WTC11 (cell line): ENCODE measurements at regions not wholly inside any gene's neighbourhood (a gene's known extent, or its start where the extent isn't known, plus 50 kb on each side); places are given as distances from the start of the nearest gene placed in this dataset.

Experiments used
- CTCF ChIP-seq: fragments of 200-600 bp; IDR thresholded peaks from 2 replicates; pipeline ENCODE4 v1.8.0; 2022; ENCODE audit warnings: antibody characterized with exemption
- E2F1 ChIP-seq: sonication (generic); formaldehyde crosslinking; IDR thresholded peaks from 2 replicates; pipeline ENCODE4 v1.8.0; 2022; ENCODE audit warnings: mild to moderate bottlenecking, missing genetic modification reagents
- E2F5 ChIP-seq: sonication (generic); formaldehyde crosslinking; IDR thresholded peaks from 2 replicates; pipeline ENCODE4 v1.8.1; 2022; ENCODE audit warnings: mild to moderate bottlenecking, moderate library complexity, missing genetic modification reagents
- FOXP4 ChIP-seq: sonication (generic); formaldehyde crosslinking; IDR thresholded peaks from 2 replicates; pipeline ENCODE4 v1.8.0; 2022; ENCODE audit warnings: mild to moderate bottlenecking, missing genetic modification reagents
- NFE2L1 ChIP-seq: sonication (generic); formaldehyde crosslinking; IDR thresholded peaks from 2 replicates; pipeline ENCODE4 v1.8.1; 2023; ENCODE audit warnings: missing genetic modification reagents
- NR3C1 ChIP-seq: sonication (generic); formaldehyde crosslinking; conservative IDR thresholded peaks from 2 replicates; pipeline ENCODE4 v1.8.1; 2023; ENCODE audit warnings: low read depth, mild to moderate bottlenecking, missing genetic modification reagents
- RELA ChIP-seq: sonication (generic); formaldehyde crosslinking; IDR thresholded peaks from 2 replicates; pipeline ENCODE4 v1.8.1; 2022; ENCODE audit warnings: missing genetic modification reagents, mild to moderate bottlenecking, borderline replicate concordance
- SP1 ChIP-seq: sonication (generic); formaldehyde crosslinking; conservative IDR thresholded peaks from 2 replicates; pipeline ENCODE4 v1.8.1; 2022; ENCODE audit warnings: missing genetic modification reagents
- STAT6 ChIP-seq: sonication (generic); formaldehyde crosslinking; conservative IDR thresholded peaks from 2 replicates; pipeline ENCODE4 v1.8.1; 2023; ENCODE audit warnings: mild to moderate bottlenecking, low read depth, missing genetic modification reagents, moderate library complexity
- TCF7 ChIP-seq: sonication (generic); formaldehyde crosslinking; IDR thresholded peaks from 2 replicates; pipeline ENCODE4 v1.8.0; 2022; ENCODE audit warnings: mild to moderate bottlenecking, low read depth, missing genetic modification reagents, moderate library complexity
- USF2 ChIP-seq: sonication (generic); formaldehyde crosslinking; IDR thresholded peaks from 2 replicates; pipeline ENCODE4 v1.8.1; 2023; ENCODE audit warnings: mild to moderate bottlenecking, missing genetic modification reagents, moderate library complexity
- ZBTB43 ChIP-seq: sonication (generic); formaldehyde crosslinking; IDR thresholded peaks from 2 replicates; pipeline ENCODE4 v1.8.1; 2023; ENCODE audit warnings: mild to moderate bottlenecking, missing genetic modification reagents
- ZNF138 ChIP-seq: sonication (generic); formaldehyde crosslinking; conservative IDR thresholded peaks from 2 replicates; pipeline ENCODE4 v1.8.1; 2022; ENCODE audit warnings: mild to moderate bottlenecking, moderate library complexity, missing genetic modification reagents
- ZSCAN18 ChIP-seq: fragments of 250-450 bp; sonication (Bioruptor Pico); IDR thresholded peaks from 2 replicates; pipeline ENCODE4 v2.1.2; 2022; ENCODE audit warnings: mild to moderate bottlenecking, moderate library complexity

GRCh38 chr1:101428562-101428961, 191.7 kb downstream of the S1PR1 start:
- TF ChIP-seq CTCF, result no peak
- TF ChIP-seq STAT6 (CRISPR knock-in tag), result no peak
- TF ChIP-seq FOXP4 (CRISPR knock-in tag), result no peak
- no peak for TF ChIP-seq E2F1 (CRISPR knock-in tag)
- TF ChIP-seq SP1 (CRISPR knock-in tag), result no peak
- no peak for TF ChIP-seq E2F5 (CRISPR knock-in tag)
- no peak for TF ChIP-seq USF2 (CRISPR knock-in tag)
- no peak for TF ChIP-seq NR3C1 (CRISPR knock-in tag)
- no peak for TF ChIP-seq NFE2L1
- no peak for TF ChIP-seq TCF7
- no peak for TF ChIP-seq RELA (CRISPR knock-in tag)
- TF ChIP-seq ZBTB43, result no peak
- TF ChIP-seq ZSCAN18 (CRISPR knock-in tag), result no peak
- no peak for TF ChIP-seq ZNF138 (CRISPR knock-in tag)
